OCI-LY1 (cell line): ENCODE measurements at regions not wholly inside any gene's neighbourhood (a gene's known extent, or its start where the extent isn't known, plus 50 kb on each side); places are given as distances from the start of the nearest gene placed in this dataset.
"Not testable (repeated sequence)": the region's sequence is repeated elsewhere in the genome, so short reads cannot be mapped to it uniquely, and the experiment has no call there.

Source experiments
- EZH2 ChIP-seq: fragments of 200-600 bp; sonication (generic), shearing (Covaris generic); IDR thresholded peaks from 2 replicates; pipeline ENCODE4 v1.8.0; 2017; ENCODE audit warnings: borderline replicate concordance, mixed run types, mild to moderate bottlenecking, antibody characterized with exemption, low read length, moderate library complexity, mixed read lengths
- TF ChIP-seq, protein P1 (sequence below): fragments of 200-600 bp; sonication (generic), shearing (Covaris generic); IDR thresholded peaks from 2 replicates; pipeline ENCODE4 v1.5.1; 2017; ENCODE audit warnings: mild to moderate bottlenecking, antibody characterized with exemption, low read length, moderate library complexity, mixed read lengths

GRCh38 chr4:115493770-115494169 is 380.4 kb upstream of the NDST4 start:
- not testable (repeated sequence) for TF ChIP-seq EZH2
- TF ChIP-seq, protein P1, sequence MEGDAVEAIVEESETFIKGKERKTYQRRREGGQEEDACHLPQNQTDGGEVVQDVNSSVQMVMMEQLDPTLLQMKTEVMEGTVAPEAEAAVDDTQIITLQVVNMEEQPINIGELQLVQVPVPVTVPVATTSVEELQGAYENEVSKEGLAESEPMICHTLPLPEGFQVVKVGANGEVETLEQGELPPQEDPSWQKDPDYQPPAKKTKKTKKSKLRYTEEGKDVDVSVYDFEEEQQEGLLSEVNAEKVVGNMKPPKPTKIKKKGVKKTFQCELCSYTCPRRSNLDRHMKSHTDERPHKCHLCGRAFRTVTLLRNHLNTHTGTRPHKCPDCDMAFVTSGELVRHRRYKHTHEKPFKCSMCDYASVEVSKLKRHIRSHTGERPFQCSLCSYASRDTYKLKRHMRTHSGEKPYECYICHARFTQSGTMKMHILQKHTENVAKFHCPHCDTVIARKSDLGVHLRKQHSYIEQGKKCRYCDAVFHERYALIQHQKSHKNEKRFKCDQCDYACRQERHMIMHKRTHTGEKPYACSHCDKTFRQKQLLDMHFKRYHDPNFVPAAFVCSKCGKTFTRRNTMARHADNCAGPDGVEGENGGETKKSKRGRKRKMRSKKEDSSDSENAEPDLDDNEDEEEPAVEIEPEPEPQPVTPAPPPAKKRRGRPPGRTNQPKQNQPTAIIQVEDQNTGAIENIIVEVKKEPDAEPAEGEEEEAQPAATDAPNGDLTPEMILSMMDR = not testable (repeated sequence)
